SJCRH30 (cell line): ENCODE measurements at regions not wholly inside any gene's neighbourhood (a gene's known extent, or its start where the extent isn't known, plus 50 kb on each side); places are given as distances from the start of the nearest gene placed in this dataset.

Experiments
- DNase-seq, 2 experiments: peaks; one replicate each; pipeline ENCODE4 v3.0.0-alpha.2; 2015 to 2020
- H3K27ac ChIP-seq: fragments of 250-450 bp; sonication (Bioruptor Pico); 2 replicates; pipeline ENCODE4 v1.5.1; 2020; ENCODE audit warnings: mild to moderate bottlenecking, moderate library complexity
- H3K27me3 ChIP-seq: fragments of 250-450 bp; sonication (Bioruptor Pico); 2 replicates; pipeline ENCODE4 v1.5.1; 2020; ENCODE audit warnings: mild to moderate bottlenecking, moderate library complexity
- H3K36me3 ChIP-seq: fragments of 250-450 bp; sonication (Bioruptor Pico); 2 replicates; pipeline ENCODE4 v1.5.1; 2020; ENCODE audit warnings: mild to moderate bottlenecking, moderate library complexity
- H3K4me1 ChIP-seq: fragments of 250-450 bp; sonication (Bioruptor Pico); 2 replicates; pipeline ENCODE4 v1.5.1; 2020; ENCODE audit warnings: mild to moderate bottlenecking, moderate library complexity
- H3K4me3 ChIP-seq: fragments of 250-450 bp; sonication (Bioruptor Pico); 2 replicates; pipeline ENCODE4 v1.5.1; 2020; ENCODE audit warnings: mild to moderate bottlenecking, moderate library complexity
- H3K9me3 ChIP-seq: fragments of 250-450 bp; sonication (Bioruptor Pico); replicated peaks from 2 replicates; pipeline ENCODE4 v1.5.1; 2020; ENCODE audit warnings: mild to moderate bottlenecking, moderate library complexity

GRCh38 chr12:27190761-27191160 is 53.3 kb upstream of the STK38L start:
- Histone ChIP-seq H3K4me3 (no peak overlapping the region), H3K9me3 (no peaks in the 10 kb centered on the region), H3K4me1 (peaks cover 22% of the 10 kb centered on the region), H3K27ac (no peak overlapping the region), H3K27me3 (no peaks in the 10 kb centered on the region), H3K36me3 (no peaks in the 10 kb centered on the region)
- DNase-seq = no peak

GRCh38 chr12:27191531-27191930 is 52.6 kb upstream of the STK38L start:
- no peak for DNase-seq
- H3K27me3 ChIP-seq = no peaks in the 10 kb centered on the region
- H3K27ac ChIP-seq = no peak overlapping the region
- H3K4me3 ChIP-seq = no peak overlapping the region
- no peaks in the 10 kb centered on the region for H3K36me3 ChIP-seq
- H3K4me1 ChIP-seq = peaks cover 22% of the 10 kb centered on the region
- no peaks in the 10 kb centered on the region for H3K9me3 ChIP-seq

GRCh38 chr12:27192118-27192802 is 51.8 kb upstream of the STK38L start:
- Histone ChIP-seq H3K4me3 (no peak overlapping the region), H3K36me3 (no peaks in the 10 kb centered on the region), H3K4me1 (peaks cover 22% of the 10 kb centered on the region), H3K27ac (no peak overlapping the region), H3K27me3 (no peaks in the 10 kb centered on the region), H3K9me3 (no peaks in the 10 kb centered on the region)
- DNase-seq = no peak

- Histone ChIP-seq H3K9me3 (no peaks in the 10 kb centered on the region), H3K27me3 (no peaks in the 10 kb centered on the region), H3K36me3 (no peaks in the 10 kb centered on the region), H3K4me1 (peaks cover 22% of the 10 kb centered on the region), H3K27ac (no peak overlapping the region; the same call in 1 of the 2 replicates), H3K4me3 (no peak overlapping the region)
- DNase-seq = peak in 1 of 2 experiments; percentile 37
These were observed 51.0 kb upstream of the STK38L start for GRCh38 chr12:27193106-27193505.

GRCh38 chr12:27193854-27194544 is 50.1 kb upstream of the STK38L start:
- peak; percentile 55 to 64 for DNase-seq
- peak overlapping the region; percentile 2; the same call in 1 of the 2 replicates for H3K27ac ChIP-seq
- peaks cover 22% of the 10 kb centered on the region for H3K4me1 ChIP-seq
- no peaks in the 10 kb centered on the region for H3K27me3 ChIP-seq
- no peaks in the 10 kb centered on the region for H3K9me3 ChIP-seq
- no peaks in the 10 kb centered on the region for H3K36me3 ChIP-seq
- H3K4me3 ChIP-seq = no peak overlapping the region
